GM12878 (cell line): ENCODE measurements at regions not wholly inside any gene's neighbourhood (a gene's known extent, or its start where the extent isn't known, plus 50 kb on each side); places are given as distances from the start of the nearest gene placed in this dataset.

Source experiments
- ATAC-seq: fragments of 200-7000 bp; cut with Tn5 transposase; 3 replicates; pipeline ENCODE4 v1.9.1; 2020; ENCODE audit warnings: mild to moderate bottlenecking, moderate library complexity
- BruUV-seq: library from RNA; stranded (reverse); fragments of 400-500 nt; replicated peaks from 2 replicates; lab custom pipeline; 2021; lab: Mats Ljungman, UMichigan
- CTCF ChIA-PET: fragments of 300-600 bp; sonication (Branson Sonifier 250); formaldehyde crosslinking; extraction: SDS; loops from one replicate; lab custom pipeline; 2021; ENCODE audit warnings: inconsistent platforms; lab: Yijun Ruan, JAX
- POLR2A ChIA-PET: fragments of 350-600 bp; formaldehyde crosslinking; extraction: SDS; loops from one replicate; lab custom pipeline; 2021; ENCODE audit warnings: inconsistent platforms; lab: Charles Lee
- RAD21 ChIA-PET: fragments of 300-600 bp; sonication (Branson Sonifier 250); formaldehyde crosslinking; loops from one replicate; lab custom pipeline; 2023; ENCODE audit warnings: antibody characterized with exemption; ENCODE audit not compliant: unreplicated experiment; lab: Charles Lee
- SMC1A ChIA-PET: fragments of 300-600 bp; sonication (Branson Sonifier 250); formaldehyde crosslinking; loops from one replicate; lab custom pipeline; 2023; ENCODE audit not compliant: unreplicated experiment, uncharacterized antibody; lab: Charles Lee
- DNase-seq: peaks from one replicate; pipeline ENCODE4 v3.0.0-alpha.2; 2011; ENCODE audit warnings: low read depth, low spot score
- FAIRE-seq: peaks from 3 replicates; lab custom pipeline; 2011; peaks lifted over from hg19 to GRCh38; lab: Jason Lieb, UNC
- H2AFZ ChIP-seq: 2 replicates; pipeline ENCODE4 v1.6.0; 2011; ENCODE audit warnings: low read depth, low read length, control low read depth; ENCODE audit not compliant: control insufficient read depth
- H3K27ac ChIP-seq: 2 replicates; pipeline ENCODE4 v1.5.1; 2011; ENCODE audit warnings: control low read depth; ENCODE audit not compliant: control insufficient read depth, insufficient read depth
- H3K27me3 ChIP-seq, 2 experiments: replicated peaks in 1 of 2; 2 replicates each; pipeline versions ENCODE4 v1.6.0 to v1.6.1; 2011; ENCODE audit warnings: low read length in 1 of 2; ENCODE audit not compliant: control insufficient read depth in 2 of 2, insufficient read depth in 2 of 2
- H3K36me3 ChIP-seq, 2 experiments: 2 replicates each; pipeline ENCODE4 v1.5.1; 2011; ENCODE audit warnings: low read length in 1 of 2; ENCODE audit not compliant: control insufficient read depth in 2 of 2, insufficient read depth in 2 of 2
- H3K4me1 ChIP-seq: 2 replicates; pipeline ENCODE4 v1.6.1; 2011; ENCODE audit warnings: mild to moderate bottlenecking, low read length, moderate library complexity, mixed read lengths; ENCODE audit not compliant: control insufficient read depth, insufficient read depth
- H3K4me2 ChIP-seq: 2 replicates; pipeline ENCODE4 v1.6.0; 2011; ENCODE audit warnings: control low read depth; ENCODE audit not compliant: control insufficient read depth, insufficient read depth
- H3K4me3 ChIP-seq: fragments of 200-600 bp; sonication (generic); 2 replicates; pipeline ENCODE4 v1.5.1; 2016
- H3K79me2 ChIP-seq: 2 replicates; pipeline ENCODE4 v1.6.0; 2011; ENCODE audit warnings: low read length; ENCODE audit not compliant: control insufficient read depth, insufficient read depth
- H3K9ac ChIP-seq: 2 replicates; pipeline ENCODE4 v1.8.0; 2011; ENCODE audit warnings: low read length, control low read depth, mixed read lengths; ENCODE audit not compliant: control insufficient read depth, insufficient read depth
- H3K9me3 ChIP-seq: replicated peaks from 3 replicates; pipeline ENCODE4 v1.5.1; 2011; ENCODE audit warnings: mild to moderate bottlenecking, low read length; ENCODE audit not compliant: control insufficient read depth, insufficient read depth
- H4K20me1 ChIP-seq: 2 replicates; pipeline ENCODE4 v1.6.0; 2011; ENCODE audit not compliant: control insufficient read depth, insufficient read depth
- ATF7 ChIP-seq: fragments of 450-650 bp; IDR thresholded peaks from 2 replicates; pipeline ENCODE4 v1.6.1; 2016; ENCODE audit warnings: low read depth, mild to moderate bottlenecking
- BHLHE40 ChIP-seq, 2 experiments: fragments of 450-650 bp in 1 of 2; IDR thresholded peaks; 2 replicates each; pipeline ENCODE4 v1.6.1; 2011 to 2017; ENCODE audit warnings: low read depth in 2 of 2, borderline replicate concordance in 1 of 2, improper control_type of control experiment in 1 of 2, low read length in 1 of 2, mild to moderate bottlenecking in 1 of 2
- BMI1 ChIP-seq: fragments of 450-650 bp; IDR thresholded peaks from 2 replicates; pipeline ENCODE4 v1.6.1; 2016; ENCODE audit warnings: mild to moderate bottlenecking, moderate library complexity, borderline replicate concordance
- EED ChIP-seq: sonication (generic); IDR thresholded peaks from 2 replicates; pipeline ENCODE4 v1.6.1; 2016; ENCODE audit warnings: antibody characterized with exemption, low read depth
- POLR2AphosphoS2 ChIP-seq: IDR thresholded peaks from 2 replicates; pipeline ENCODE4 v1.6.1; 2011; ENCODE audit warnings: low read depth, mild to moderate bottlenecking, low read length, improper control_type of control experiment, moderate library complexity
- RELB ChIP-seq: fragments of 450-650 bp; IDR thresholded peaks from 2 replicates; pipeline ENCODE4 v1.6.1; 2017; ENCODE audit warnings: low read depth, mild to moderate bottlenecking, moderate library complexity
- SMC3 ChIP-seq: IDR thresholded peaks from 2 replicates; pipeline ENCODE4 v1.6.1; 2011; ENCODE audit warnings: low read length, improper control_type of control experiment, borderline replicate concordance
- ZNF622 ChIP-seq: fragments of 450-650 bp; IDR thresholded peaks from 2 replicates; pipeline ENCODE4 v1.6.1; 2017; ENCODE audit warnings: mild to moderate bottlenecking, inconsistent platforms
- WGBS: methylation state at CpG from one replicate; pipeline ENCODE4 v1.1.6; 2016; ENCODE audit warnings: low lambda C conversion rate; ENCODE audit not compliant: insufficient replicate concordance, insufficient coverage; ENCODE audit errors: missing lambda C conversion rate; 5-methylcytosine and 5-hydroxymethylcytosine counted together
- in situ Hi-C: fragments of 300-500 bp; cut with MboI; formaldehyde crosslinking; loops from 9 replicates; pipeline ENCODE4 v1.14.3; 2018; ENCODE audit warnings: mixed read lengths
- intact Hi-C: fragments of 100-400 bp; cut with micrococcal nuclease; formaldehyde crosslinking; loops from one replicate; pipeline ENCODE4 v1.14.2; 2022; ENCODE audit not compliant: unreplicated experiment

DNA sequence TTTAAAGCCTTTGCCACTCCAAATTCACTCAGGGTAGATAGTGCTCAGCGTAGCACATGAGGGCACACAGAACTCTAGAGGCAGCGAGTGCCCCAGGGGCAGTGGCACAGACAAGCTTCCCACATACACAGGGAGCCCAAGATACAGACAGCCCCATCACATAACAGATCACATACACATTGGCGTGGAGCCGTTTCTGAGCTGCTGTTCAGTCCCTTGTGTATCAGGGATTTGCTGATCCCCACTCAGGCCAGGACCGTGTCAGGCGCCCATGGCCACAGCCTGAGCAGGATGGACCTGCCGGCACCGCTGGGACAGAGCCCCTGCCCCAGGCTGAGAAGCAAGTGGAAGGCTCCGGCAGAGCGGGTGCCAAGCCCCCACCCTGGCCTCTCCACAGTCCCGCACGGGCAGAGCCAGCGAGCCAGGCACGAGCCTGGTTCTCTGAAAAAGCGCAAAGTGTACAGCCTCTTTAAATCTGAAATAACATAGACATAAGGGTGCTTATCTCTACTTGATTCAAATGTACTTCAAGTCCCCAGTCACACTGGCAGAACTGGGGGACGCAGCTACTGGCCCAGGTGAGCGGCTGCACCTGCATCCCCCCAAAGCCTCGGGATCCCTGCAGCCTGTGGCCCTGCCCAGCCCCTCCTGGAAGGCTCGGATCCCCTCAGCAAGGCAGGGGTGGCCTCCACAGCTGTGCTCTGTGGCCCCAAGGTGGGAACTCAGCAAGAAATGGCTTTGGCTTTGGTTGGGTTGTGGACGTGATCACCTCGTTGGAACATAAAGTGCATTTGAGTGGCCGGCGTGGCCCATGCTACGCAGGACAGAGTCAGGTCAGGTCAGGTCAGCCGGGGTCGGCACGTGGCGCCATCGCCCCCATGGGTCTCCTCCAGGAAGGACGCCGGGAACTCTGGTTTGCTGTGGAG is 231.3 kb downstream of the ERMARD start:
- Histone ChIP-seq H3K4me3 (no peak overlapping the region), H2AFZ (no peak overlapping the region), H3K27me3 (no peaks in the 10 kb centered on the region), H3K27ac (no peak overlapping the region), H3K9ac (no peak overlapping the region), H4K20me1 (no peaks in the 10 kb centered on the region), H3K4me1 (no peaks in the 10 kb centered on the region), H3K36me3 (no peaks in the 10 kb centered on the region), H3K4me2 (no peak overlapping the region), H3K79me2 (no peaks in the 10 kb centered on the region), H3K9me3 (no peaks in the 10 kb centered on the region; the same call in 2 of the 3 replicates)
- SMC1A ChIA-PET, result no interaction called here
- CTCF ChIA-PET, result no interaction called here
- intact Hi-C loops (no loop called here), in situ Hi-C loops (no loop called here)
- BruUV-seq, result no TSS peak
- DNase-seq (no peak), ATAC-seq (no peak), FAIRE-seq (no peak)
- POLR2A ChIA-PET, result no interaction called here
- RAD21 ChIA-PET, result no interaction called here
- WGBS, result 43% methylated on average over 31 of the region's 31 CpGs
- no peak for TF ChIP-seq EED
- TF ChIP-seq ATF7, result no peak
- no peak for TF ChIP-seq BMI1
- TF ChIP-seq SMC3, result no peak
- no peak for TF ChIP-seq POLR2AphosphoS2
- TF ChIP-seq RELB, result no peak
- TF ChIP-seq ZNF622, result no peak
- no peak for TF ChIP-seq BHLHE40 (IDR thresholded peaks at IDR 0.05; ENCODE audit: borderline replicate concordance in 1 of 2, low read depth in 2 of 2, low read length in 1 of 2)
